ENCODE measurements at regions not wholly inside any gene's neighbourhood (a gene's known extent, or its start where the extent isn't known, plus 50 kb on each side); places are given as distances from the start of the nearest gene placed in this dataset.
"Not testable (repeated sequence)": the region's sequence is repeated elsewhere in the genome, so short reads cannot be mapped to it uniquely, and the experiment has no call there.

DNA sequence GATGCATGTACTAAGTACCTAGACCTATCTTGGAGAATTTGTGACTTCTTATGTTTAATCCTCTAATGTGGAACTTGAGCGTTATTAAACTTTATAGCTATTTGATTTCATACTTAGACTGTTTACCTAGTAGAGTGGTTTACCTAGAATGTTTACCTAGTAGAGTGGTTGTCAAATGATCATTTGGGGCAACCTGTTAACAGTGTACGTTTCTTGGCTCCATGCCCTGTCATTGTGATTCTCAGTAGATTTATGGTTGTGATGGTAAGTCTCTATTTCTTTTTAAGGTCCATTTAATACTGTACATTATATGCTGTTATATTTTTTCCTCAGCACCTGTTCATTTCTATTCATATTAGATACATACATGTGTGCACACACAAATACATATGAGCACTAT, 233.0 kb upstream of the MAD2L1 start:
- no peak for DNase-seq (ENCODE audit: low read depth)

DNA sequence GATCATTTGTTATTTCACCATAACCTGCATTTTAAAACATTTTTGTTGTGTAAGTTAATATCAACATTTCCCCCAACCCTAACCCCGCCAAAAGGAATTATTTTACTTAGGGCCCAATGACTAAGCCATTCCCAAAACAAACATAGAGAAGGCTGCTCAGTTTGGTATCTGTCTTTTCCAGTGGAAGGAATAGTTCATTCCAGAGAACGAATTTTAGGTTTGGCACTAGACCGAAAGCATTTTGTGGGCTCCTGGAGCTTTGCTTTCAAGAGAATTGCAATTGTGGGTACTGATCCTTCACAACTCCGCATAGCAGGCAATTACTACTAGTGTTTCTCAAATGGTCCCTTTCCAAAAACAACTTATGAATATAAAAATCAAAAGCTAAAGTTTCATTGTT, 226.7 kb upstream of the MAD2L1 start:
- DNase-seq (ENCODE audit: low read depth), result no peak

- DNase-seq (ENCODE audit: low read depth), result no peak
Measured at GRCh38 chr4:120291541-120291940, 224.9 kb upstream of the MAD2L1 start.

DNA sequence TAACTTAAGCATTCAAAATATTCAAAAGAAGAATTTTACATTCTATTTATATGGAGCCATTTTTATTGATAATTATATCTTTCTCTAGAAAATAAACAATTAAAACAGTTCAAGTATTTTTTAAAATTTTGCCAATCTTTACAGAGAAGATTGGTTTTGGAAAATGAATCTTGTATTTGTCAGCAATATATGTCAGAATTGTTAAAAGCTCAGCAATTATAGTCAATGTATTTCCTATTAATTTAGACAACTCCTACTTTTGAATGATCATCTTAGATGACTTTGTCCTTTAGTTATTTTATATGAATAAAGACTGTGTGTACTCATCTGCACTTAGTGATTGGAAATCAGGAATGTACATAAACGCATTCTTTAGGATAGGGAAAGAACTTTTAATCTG, 223.9 kb upstream of the MAD2L1 start:
- no peak for DNase-seq (ENCODE audit: low read depth)

DNA sequence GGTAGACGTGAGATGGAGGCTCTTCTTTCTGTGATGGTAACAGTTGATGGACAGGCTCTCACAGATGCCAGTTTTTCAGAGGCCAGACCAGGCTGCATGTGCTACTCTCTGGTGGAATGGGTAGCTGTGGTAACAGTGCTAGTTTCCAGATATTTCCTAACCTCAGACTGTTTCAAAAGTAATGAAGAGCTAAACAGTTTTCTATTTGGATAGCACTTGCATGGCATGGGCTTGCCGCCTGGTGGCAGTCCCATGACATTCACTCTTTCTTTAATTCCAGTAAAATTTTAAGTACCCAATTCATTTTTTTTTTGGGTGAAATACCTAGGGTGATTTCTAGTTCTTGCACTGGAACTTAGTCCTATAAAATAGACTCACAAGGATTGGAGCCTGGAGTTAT, 220.2 kb upstream of the MAD2L1 start:
- no peak for DNase-seq (ENCODE audit: low read depth)

DNA sequence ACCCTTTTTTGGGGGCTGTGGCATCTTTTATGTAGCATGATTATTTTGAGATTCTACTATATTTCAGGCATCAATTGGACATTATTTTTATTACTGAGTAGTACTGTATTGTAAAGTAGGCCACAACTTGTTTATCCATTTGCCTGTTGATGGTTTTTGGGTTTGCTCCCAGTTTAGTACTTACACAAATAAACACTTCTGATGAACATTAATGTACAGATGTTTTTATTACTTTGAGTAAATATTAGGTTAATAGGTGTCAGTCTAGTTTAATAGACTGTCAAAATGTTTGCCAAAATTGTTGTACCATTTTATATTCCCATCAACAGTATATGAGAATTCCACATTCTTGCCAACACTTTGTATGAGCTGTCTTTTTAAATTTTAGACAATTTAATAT, 214.9 kb upstream of the MAD2L1 start:
- no peak for DNase-seq (ENCODE audit: low read depth)

- no peak for DNase-seq (ENCODE audit: low read depth)
Measured at GRCh38 chr4:120277391-120277790, 210.7 kb upstream of the MAD2L1 start.

GRCh38 chr4:120266602-120267001, 200.0 kb upstream of the MAD2L1 start:
- DNase-seq (ENCODE audit: low read depth), result no peak

- DNase-seq (ENCODE audit: low read depth), result no peak
Measured at GRCh38 chr4:120263618-120264017, 197.0 kb upstream of the MAD2L1 start.

GRCh38 chr4:120261117-120261516, 194.5 kb upstream of the MAD2L1 start:
- DNase-seq (ENCODE audit: low read depth), result no peak

- DNase-seq (ENCODE audit: low read depth), result not testable (repeated sequence)
Measured at GRCh38 chr4:120256112-120256775, 189.6 kb upstream of the MAD2L1 start.

- no peak for DNase-seq (ENCODE audit: low read depth)
Measured at GRCh38 chr4:120238277-120238973, 171.8 kb upstream of the MAD2L1 start.

DNA sequence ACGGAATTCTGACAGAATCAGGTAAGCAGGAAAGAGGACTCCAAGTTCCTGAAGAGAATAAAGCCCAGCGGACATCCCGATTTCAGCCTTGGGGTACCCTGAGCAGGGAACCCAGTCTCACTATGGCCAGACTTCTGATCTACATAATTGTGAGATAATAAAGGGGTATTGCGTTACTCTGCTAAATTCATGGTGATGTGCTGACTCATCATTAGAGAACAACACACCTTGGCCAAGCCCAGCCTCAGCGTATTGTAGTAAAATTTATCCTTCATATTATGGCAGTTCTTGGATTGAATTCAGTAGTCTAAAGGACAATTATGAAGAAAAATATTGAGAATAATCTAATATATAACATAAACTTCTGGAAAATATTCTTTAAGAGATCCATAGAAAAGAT, 170.2 kb upstream of the MAD2L1 start:
- DNase-seq (ENCODE audit: low read depth), result no peak

DNA sequence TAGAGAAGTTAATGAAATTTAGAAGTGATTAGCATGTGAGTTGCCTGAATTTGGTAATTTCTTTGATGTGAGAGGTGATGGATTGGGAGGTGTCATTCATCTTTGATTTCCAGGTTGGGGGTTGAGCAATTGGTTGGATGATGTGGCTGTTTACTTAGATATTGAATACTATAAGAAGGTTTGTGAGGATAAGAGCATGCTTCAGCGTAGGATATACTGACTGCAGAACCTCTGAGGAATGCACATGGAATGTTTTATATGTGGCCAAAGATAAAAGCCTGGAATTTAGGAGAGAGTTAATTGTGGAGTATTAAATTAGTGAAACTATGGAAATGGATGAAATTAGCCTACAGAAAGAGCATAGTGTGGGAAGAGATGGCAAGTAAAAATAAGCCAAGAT, 165.4 kb upstream of the MAD2L1 start:
- DNase-seq (ENCODE audit: low read depth), result no peak

GRCh38 chr4:120228086-120228485, 161.4 kb upstream of the MAD2L1 start:
- DNase-seq (ENCODE audit: low read depth), result no peak

DNA sequence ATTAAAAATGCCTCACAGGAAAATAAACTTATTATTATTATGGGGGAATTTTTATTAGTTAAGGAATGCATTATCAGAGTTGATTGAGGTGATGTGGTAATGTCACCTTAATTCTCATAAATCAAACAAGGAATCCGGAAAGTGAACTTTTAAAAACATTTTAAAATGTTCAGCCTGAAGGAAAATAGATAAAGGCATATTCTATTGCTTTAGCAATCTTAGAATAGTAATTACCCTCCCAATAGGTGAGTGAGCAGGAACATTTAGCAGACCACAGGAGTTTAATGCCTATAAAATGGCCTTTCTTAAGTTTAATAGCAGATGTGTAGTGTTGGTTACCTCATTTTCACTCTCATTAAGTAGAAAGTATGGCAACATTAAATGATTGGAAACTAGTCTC, 160.9 kb upstream of the MAD2L1 start:
- no peak for DNase-seq (ENCODE audit: low read depth)

GRCh38 chr4:120225527-120225926, 158.9 kb upstream of the MAD2L1 start:
- DNase-seq (ENCODE audit: low read depth), result no peak

- no peak for DNase-seq (ENCODE audit: low read depth)
Measured at GRCh38 chr4:120218981-120219380, 152.3 kb upstream of the MAD2L1 start.

DNA sequence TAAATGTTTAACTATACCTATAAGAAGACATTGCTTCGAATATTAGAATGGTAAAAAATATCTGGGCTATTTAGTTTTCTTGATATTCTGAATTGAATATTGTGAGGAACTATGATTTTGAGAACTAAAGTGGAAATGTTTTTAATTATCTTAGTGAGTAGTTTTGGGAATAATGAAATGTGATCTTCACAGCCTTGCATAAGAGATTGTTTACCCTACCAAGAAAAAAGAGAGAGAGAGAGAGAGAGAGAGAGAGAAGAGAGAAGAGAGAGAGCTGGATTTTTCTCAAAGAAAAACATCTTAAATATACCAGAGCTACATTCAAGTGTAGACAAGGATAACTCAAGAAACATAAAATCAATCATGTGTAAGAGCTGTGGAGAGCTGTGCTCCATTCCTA, 148.7 kb upstream of the MAD2L1 start:
- no peak for DNase-seq (ENCODE audit: low read depth)

DNA sequence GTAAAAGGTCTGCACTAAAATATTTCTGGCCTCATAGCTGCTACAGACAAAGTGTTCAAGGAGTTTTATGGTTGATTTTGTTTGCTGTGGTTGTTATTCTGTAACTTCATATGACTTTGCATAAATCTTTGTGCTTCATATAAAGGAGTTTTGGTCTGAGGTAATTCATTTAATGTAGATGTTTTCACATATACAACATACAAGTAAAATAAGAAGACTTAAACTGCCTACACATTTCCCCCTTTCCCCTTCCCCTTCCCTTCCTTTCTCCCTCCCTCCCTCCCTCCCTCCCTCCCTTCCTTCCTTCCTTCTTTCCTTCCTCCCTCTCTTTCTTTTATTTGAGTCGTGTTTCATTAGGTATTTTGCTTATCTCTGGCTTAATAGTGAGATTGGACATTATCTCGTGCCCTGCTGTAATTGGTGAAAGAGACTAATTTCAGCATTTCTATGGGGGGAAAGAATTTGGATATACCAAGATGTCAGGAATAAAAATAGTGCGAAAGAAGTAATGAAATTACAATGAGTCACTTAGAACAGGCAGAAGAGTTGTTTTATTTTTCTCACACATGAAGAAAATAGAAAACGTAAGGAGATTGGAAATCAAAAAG, 144.9 kb upstream of the MAD2L1 start:
- DNase-seq (ENCODE audit: low read depth), result no peak

DNA sequence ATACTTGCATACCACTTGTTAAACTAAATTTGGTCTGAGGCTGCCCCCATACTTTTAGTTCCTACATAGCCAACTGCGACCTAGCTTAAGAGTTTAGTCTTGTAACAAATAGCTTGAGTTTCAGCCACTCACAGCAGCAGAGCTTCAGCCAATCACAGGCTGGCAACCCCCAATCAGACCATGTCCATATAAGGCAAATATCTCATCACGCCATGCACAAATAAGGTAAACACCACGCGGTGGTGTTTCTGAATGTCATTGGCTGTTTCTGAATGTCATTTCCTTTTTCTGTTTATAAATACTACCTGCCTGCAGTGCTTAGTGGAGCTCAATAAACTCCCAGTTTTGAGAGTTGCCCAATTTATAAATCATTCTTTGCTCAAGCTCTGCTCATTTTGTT, 143.1 kb upstream of the MAD2L1 start:
- DNase-seq (ENCODE audit: low read depth), result no peak

GRCh38 chr4:120207021-120207420, 140.4 kb upstream of the MAD2L1 start:
- no peak for DNase-seq (ENCODE audit: low read depth)

DNA sequence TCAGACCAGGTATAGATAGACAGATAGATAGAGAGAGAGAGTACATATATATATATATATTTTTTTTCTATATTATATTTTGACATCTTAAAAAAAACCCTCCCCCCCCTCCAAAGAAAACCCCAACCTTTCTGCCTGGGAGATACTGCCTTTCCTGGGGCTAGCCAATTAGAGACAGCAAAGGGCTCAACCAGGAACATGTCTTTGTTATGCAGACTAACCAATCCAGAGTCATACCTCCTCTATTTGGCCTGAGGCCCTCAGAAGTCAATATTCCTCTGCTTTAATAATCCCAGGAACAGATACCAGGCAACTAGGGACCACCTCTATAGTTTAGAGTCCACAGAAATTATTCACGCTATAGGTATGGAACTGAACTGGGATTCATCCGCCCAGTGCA, 135.6 kb upstream of the MAD2L1 start:
- DNase-seq (ENCODE audit: low read depth), result no peak

Data from HS-5 (cell line).